H9 (cell line): ENCODE measurements at regions not wholly inside any gene's neighbourhood (a gene's known extent, or its start where the extent isn't known, plus 50 kb on each side); places are given as distances from the start of the nearest gene placed in this dataset.

Source experiments
- DNase-seq: peaks from one replicate; pipeline ENCODE4 v3.0.0-alpha.2; 2017
- H2AFZ ChIP-seq: one replicate; pipeline ENCODE4 v1.6.1; 2013; ENCODE audit warnings: mild to moderate bottlenecking, low read length, control low read depth, moderate library complexity
- H2AK5ac ChIP-seq: 2 replicates; pipeline ENCODE4 v1.6.1; 2013; ENCODE audit warnings: low read length, control low read depth, mixed read lengths; ENCODE audit not compliant: insufficient read length
- H2BK120ac ChIP-seq: one replicate; pipeline ENCODE4 v1.6.1; 2013; ENCODE audit warnings: low read depth, mild to moderate bottlenecking, low read length, control low read depth, inconsistent platforms; ENCODE audit not compliant: poor library complexity, severe bottlenecking
- H2BK12ac ChIP-seq: 2 replicates; pipeline ENCODE4 v1.6.1; 2013; ENCODE audit warnings: low read length, control low read depth, mixed read lengths, low read depth; ENCODE audit not compliant: insufficient read length
- H2BK15ac ChIP-seq: 2 replicates; pipeline ENCODE4 v1.6.1; 2013; ENCODE audit warnings: low read depth, low read length, control low read depth
- H2BK20ac ChIP-seq: one replicate; pipeline ENCODE4 v1.6.1; 2013; ENCODE audit warnings: low read depth, mild to moderate bottlenecking, low read length, control low read depth, inconsistent platforms; ENCODE audit not compliant: poor library complexity, severe bottlenecking
- H2BK5ac ChIP-seq: 2 replicates; pipeline ENCODE4 v1.6.1; 2013; ENCODE audit warnings: low read length, control low read depth, mixed read lengths; ENCODE audit not compliant: insufficient read length
- H3K14ac ChIP-seq: 2 replicates; pipeline ENCODE4 v1.6.1; 2013; ENCODE audit warnings: low read length, control low read depth; ENCODE audit not compliant: insufficient read depth
- H3K18ac ChIP-seq: 2 replicates; pipeline ENCODE4 v1.6.1; 2013; ENCODE audit warnings: low read depth, mild to moderate bottlenecking, mixed read lengths, low read length, control low read depth; ENCODE audit not compliant: insufficient read length
- H3K23ac ChIP-seq: 2 replicates; pipeline ENCODE4 v1.6.1; 2013; ENCODE audit warnings: low read length, control low read depth, mixed read lengths, low read depth; ENCODE audit not compliant: insufficient read length
- H3K23me2 ChIP-seq: 2 replicates; pipeline ENCODE4 v1.6.1; 2013; ENCODE audit warnings: low read depth, mild to moderate bottlenecking, mixed read lengths, low read length, control low read depth; ENCODE audit not compliant: insufficient read length, poor library complexity, severe bottlenecking
- H3K27ac ChIP-seq: 2 replicates; pipeline ENCODE4 v1.5.1; 2013; ENCODE audit warnings: low read length, control low read depth, mixed read lengths, low read depth; ENCODE audit not compliant: insufficient read length
- H3K27me3 ChIP-seq: 2 replicates; pipeline ENCODE4 v1.6.1; 2013; ENCODE audit warnings: low read length, control low read depth, inconsistent platforms; ENCODE audit not compliant: insufficient read depth
- H3K4ac ChIP-seq: 2 replicates; pipeline ENCODE4 v1.6.1; 2013; ENCODE audit warnings: low read depth, mild to moderate bottlenecking, control low read depth, inconsistent platforms, low read length, moderate library complexity
- H3K4me1 ChIP-seq: 2 replicates; pipeline ENCODE4 v1.6.1; 2013; ENCODE audit warnings: low read length, control low read depth, inconsistent platforms; ENCODE audit not compliant: insufficient read depth
- H3K4me2 ChIP-seq: 2 replicates; pipeline ENCODE4 v1.6.1; 2013; ENCODE audit warnings: low read length, control low read depth, mixed read lengths; ENCODE audit not compliant: insufficient read length, insufficient read depth
- H3K56ac ChIP-seq: 2 replicates; pipeline ENCODE4 v1.6.1; 2013; ENCODE audit warnings: low read depth, mild to moderate bottlenecking, mixed read lengths, low read length, control low read depth; ENCODE audit not compliant: insufficient read length
- H3K79me1 ChIP-seq: 2 replicates; pipeline ENCODE4 v1.6.1; 2013; ENCODE audit warnings: low read depth, mild to moderate bottlenecking, moderate library complexity, low read length, control low read depth, inconsistent platforms; ENCODE audit not compliant: insufficient read depth, poor library complexity, severe bottlenecking
- H3K79me2 ChIP-seq: 2 replicates; pipeline ENCODE4 v1.6.1; 2013; ENCODE audit warnings: low read length, control low read depth, inconsistent platforms; ENCODE audit not compliant: insufficient read depth
- H3K9ac ChIP-seq: 2 replicates; pipeline ENCODE4 v1.6.1; 2013; ENCODE audit warnings: low read length, control low read depth, mixed read lengths; ENCODE audit not compliant: insufficient read length; ENCODE audit errors: extremely low read depth
- H3K9me3 ChIP-seq: one replicate; pipeline ENCODE4 v1.6.1; 2013; ENCODE audit warnings: low read depth, low read length, inconsistent platforms; ENCODE audit not compliant: control insufficient read depth
- H3T11ph ChIP-seq: one replicate; pipeline ENCODE4 v1.6.1; 2013; ENCODE audit warnings: mild to moderate bottlenecking, low read length, control low read depth, inconsistent platforms
- H4K20me1 ChIP-seq: one replicate; pipeline ENCODE4 v1.6.1; 2013; ENCODE audit not compliant: control insufficient read depth, insufficient read length, insufficient read depth
- H4K5ac ChIP-seq: 2 replicates; pipeline ENCODE4 v1.6.1; 2013; ENCODE audit warnings: low read depth, mild to moderate bottlenecking, mixed read lengths, low read length, control low read depth; ENCODE audit not compliant: insufficient read length
- H4K8ac ChIP-seq: replicated peaks from 2 replicates; pipeline ENCODE4 v1.6.1; 2013; ENCODE audit warnings: low read length, control low read depth, mixed read lengths, low read depth; ENCODE audit not compliant: insufficient read length
- H4K91ac ChIP-seq: 2 replicates; pipeline ENCODE4 v1.6.1; 2013; ENCODE audit warnings: low read depth, mild to moderate bottlenecking, moderate library complexity, mixed read lengths, low read length, control low read depth; ENCODE audit not compliant: insufficient read length
- H3K27ac Mint-ChIP-seq, 3 experiments: 2 replicates in 2 of 3; 3 replicates in 1 of 3; pipeline ENCODE4 v1.8.0; 2020 to 2021; ENCODE audit warnings: mixed read lengths in 3 of 3, mild to moderate bottlenecking in 1 of 3, moderate library complexity in 1 of 3
- H3K27me3 Mint-ChIP-seq: 2 replicates; pipeline ENCODE4 v1.8.0; 2021; ENCODE audit warnings: low read depth, mild to moderate bottlenecking, moderate library complexity, mixed read lengths
- H3K36me3 Mint-ChIP-seq, 3 experiments: 2 replicates in 2 of 3; 3 replicates in 1 of 3; pipeline ENCODE4 v1.8.0; 2020 to 2021; ENCODE audit warnings: low read depth in 3 of 3, mixed read lengths in 3 of 3; ENCODE audit not compliant: insufficient read depth in 1 of 3
- H3K4me1 Mint-ChIP-seq, 2 experiments: 2 replicates each; pipeline ENCODE4 v1.8.0; 2020; ENCODE audit warnings: mixed read lengths in 2 of 2
- H3K4me3 Mint-ChIP-seq, 2 experiments: 2 replicates in 1 of 2; 3 replicates in 1 of 2; pipeline ENCODE4 v1.8.0; 2020 to 2021; ENCODE audit warnings: mild to moderate bottlenecking in 2 of 2, mixed read lengths in 2 of 2, moderate library complexity in 1 of 2
- H3K9me3 Mint-ChIP-seq, 2 experiments: 2 replicates in 1 of 2; 3 replicates in 1 of 2; pipeline ENCODE4 v1.8.0; 2020; ENCODE audit warnings: mild to moderate bottlenecking in 2 of 2, mixed read lengths in 2 of 2, moderate library complexity in 1 of 2
- WGBS: extraction: QIAGEN DNeasy Blood & Tissue Kit; methylation state at CpG from one replicate; pipeline ENCODE4 v1.1.7; 2013; ENCODE audit warnings: missing lambda C conversion rate, low lambda C conversion rate, mixed read lengths; ENCODE audit not compliant: insufficient read length; ENCODE audit errors: extremely low coverage; 5-methylcytosine and 5-hydroxymethylcytosine counted together
- TF ChIP-seq, protein P1 (sequence below): fragments of 200-600 bp; sonication (generic); conservative IDR thresholded peaks from 3 replicates; pipeline ENCODE4 v1.8.0; 2021; ENCODE audit warnings: antibody characterized with exemption, mild to moderate bottlenecking

DNA sequence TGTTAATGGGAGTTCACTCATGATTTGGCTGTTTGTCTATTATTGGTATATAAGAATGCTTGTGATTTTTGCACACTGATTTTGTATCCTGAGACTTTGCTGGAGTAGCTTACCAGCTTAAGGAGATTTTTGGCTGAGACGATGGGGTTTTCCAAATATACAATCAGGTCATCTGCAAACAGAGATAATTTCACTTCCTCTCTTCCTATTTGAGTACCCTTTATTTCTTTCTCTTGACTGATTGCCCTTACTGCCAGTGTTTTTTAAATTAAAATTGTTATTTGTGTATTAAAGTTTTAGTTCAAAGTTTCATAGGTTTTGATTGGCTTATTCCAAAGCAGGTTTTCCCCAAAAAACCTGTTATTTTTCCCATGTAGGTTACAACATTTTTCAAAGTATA, 390.5 kb upstream of the RBMS3 start:
- Histone ChIP-seq H4K8ac (no peak overlapping the region), H2BK12ac (no peak overlapping the region), H3K27ac (no peak overlapping the region), H3K14ac (no peak overlapping the region), H4K91ac (no peak overlapping the region), H3K23ac (no peak overlapping the region), H3K56ac (no peak overlapping the region), H3K4ac (no peak overlapping the region), H4K20me1 (no peaks in the 10 kb centered on the region), H3K23me2 (no peaks in the 10 kb centered on the region), H2BK20ac (no peak overlapping the region), H3K18ac (no peak overlapping the region), H2BK5ac (no peak overlapping the region), H3K27me3 (no peaks in the 10 kb centered on the region), H3K4me1 (no peaks in the 10 kb centered on the region), H4K5ac (no peak overlapping the region), H3K9me3 (no peaks in the 10 kb centered on the region), H3T11ph (no peak overlapping the region), H3K79me2 (no peaks in the 10 kb centered on the region), H3K9ac (no peak overlapping the region), H2BK120ac (no peak overlapping the region), H3K79me1 (no peaks in the 10 kb centered on the region), H2BK15ac (no peak overlapping the region), H3K4me2 (no peak overlapping the region), H2AFZ (no peak overlapping the region), H2AK5ac (no peak overlapping the region)
- Mint-ChIP-seq H3K4me1 (peaks cover 0 to 6% of the 10 kb centered on the region in 2 experiments; a peak in 2 of 4 replicates), H3K36me3 (no peaks in the 10 kb centered on the region), H3K27ac (no peak overlapping the region), H3K4me3 (no peak overlapping the region), H3K9me3 (no peaks in the 10 kb centered on the region), H3K27me3 (no peaks in the 10 kb centered on the region)
- TF ChIP-seq, protein P1, sequence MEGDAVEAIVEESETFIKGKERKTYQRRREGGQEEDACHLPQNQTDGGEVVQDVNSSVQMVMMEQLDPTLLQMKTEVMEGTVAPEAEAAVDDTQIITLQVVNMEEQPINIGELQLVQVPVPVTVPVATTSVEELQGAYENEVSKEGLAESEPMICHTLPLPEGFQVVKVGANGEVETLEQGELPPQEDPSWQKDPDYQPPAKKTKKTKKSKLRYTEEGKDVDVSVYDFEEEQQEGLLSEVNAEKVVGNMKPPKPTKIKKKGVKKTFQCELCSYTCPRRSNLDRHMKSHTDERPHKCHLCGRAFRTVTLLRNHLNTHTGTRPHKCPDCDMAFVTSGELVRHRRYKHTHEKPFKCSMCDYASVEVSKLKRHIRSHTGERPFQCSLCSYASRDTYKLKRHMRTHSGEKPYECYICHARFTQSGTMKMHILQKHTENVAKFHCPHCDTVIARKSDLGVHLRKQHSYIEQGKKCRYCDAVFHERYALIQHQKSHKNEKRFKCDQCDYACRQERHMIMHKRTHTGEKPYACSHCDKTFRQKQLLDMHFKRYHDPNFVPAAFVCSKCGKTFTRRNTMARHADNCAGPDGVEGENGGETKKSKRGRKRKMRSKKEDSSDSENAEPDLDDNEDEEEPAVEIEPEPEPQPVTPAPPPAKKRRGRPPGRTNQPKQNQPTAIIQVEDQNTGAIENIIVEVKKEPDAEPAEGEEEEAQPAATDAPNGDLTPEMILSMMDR = no peak
- WGBS = no CpG with 5 or more reads among the region's 1 CpG
- DNase-seq = no peak
